Right kidney (tissue), 1 donor: ENCODE measurements at regions not wholly inside any gene's neighbourhood (a gene's known extent, or its start where the extent isn't known, plus 50 kb on each side); places are given as distances from the start of the nearest gene placed in this dataset.
"Not testable (repeated sequence)": the region's sequence is repeated elsewhere in the genome, so short reads cannot be mapped to it uniquely, and the experiment has no call there.

Experiments
- DNase-seq: peaks from one replicate; pipeline ENCODE4 v3.0.0-alpha.2; 2016

DNA sequence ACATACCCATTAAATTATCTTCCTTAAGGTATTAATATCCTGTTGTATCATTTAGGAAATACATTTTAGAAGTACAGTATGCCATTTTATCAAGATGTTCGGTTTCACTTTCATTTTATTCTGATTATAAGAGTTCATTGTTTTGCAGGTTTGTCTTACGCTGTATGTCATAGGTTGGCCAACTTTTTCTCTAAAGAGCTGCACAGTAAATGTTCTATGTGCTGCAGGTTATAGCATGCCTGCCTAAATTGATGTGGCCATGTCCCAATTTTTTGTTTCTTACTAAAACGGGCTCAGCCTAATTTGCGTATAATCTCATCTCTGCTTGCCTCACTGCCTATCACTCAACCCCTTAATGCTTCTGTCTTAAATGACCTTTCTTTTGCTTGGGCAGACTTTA is 126.4 kb downstream of the USP22 start:
- DNase-seq = no peak

DNA sequence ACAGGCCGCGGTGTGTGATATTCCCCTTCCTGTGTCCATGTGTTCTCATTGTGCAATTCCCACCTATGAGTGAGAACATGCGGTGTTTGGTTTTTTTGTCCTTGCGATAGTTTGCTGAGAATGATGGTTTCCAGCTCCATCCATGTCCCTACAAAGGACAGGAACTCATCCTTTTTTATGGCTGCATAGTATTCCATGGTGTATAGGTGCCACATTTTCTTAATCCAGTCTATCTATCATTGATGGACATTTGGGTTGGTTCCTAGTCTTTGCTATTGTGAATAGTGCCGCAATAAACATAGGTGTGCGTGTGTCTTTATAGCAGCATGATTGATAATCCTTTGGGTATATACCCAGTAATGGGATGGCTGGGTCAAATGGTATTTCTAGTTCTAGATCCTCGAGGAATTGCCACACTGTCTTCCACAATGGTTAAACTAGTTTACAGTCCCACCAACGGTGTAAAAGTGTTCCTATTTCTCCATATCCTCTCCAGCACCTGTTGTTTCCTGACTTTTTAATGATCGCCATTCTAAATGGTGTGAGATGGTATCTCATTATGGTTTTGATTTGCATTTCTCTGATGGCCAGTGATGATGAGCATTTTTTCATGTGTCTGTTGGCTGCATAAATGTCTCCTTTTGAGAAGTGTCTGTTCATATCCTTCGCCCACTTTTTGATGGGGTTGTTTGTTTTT is 125.1 kb downstream of the USP22 start:
- DNase-seq = not testable (repeated sequence)

DNA sequence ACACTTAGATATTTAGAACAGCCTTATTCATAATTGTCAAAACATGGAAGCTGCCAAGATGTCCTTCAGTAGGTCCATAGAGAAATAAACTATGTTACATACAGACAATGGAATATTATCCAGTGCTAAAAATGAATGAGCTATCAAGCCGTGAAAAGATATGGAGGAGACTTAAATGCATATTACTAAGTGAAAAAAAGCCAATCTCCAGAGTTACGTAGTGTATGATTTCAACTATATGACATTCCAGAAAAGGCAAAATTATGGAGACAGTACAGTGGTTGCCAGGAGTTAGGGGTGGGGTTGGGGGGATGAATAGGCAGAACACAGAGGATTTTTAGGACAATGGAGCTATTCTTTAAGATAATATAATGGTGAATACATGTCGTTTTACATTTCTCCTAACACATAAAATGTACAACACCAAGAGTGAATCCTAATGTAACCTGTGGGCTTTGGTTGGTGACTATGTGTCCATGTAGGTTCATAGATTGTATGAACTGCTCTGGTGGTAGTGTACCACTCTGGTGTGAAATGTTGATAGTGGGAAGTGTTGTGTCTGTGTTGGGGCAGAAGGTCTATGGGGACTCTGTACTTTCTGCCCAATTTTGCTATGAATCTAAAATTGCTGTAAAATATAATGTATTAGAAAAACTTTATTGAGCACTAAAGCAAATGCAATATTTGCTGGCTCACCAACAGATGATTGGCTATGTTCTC is 122.6 kb downstream of the USP22 start:
- no peak for DNase-seq

DNA sequence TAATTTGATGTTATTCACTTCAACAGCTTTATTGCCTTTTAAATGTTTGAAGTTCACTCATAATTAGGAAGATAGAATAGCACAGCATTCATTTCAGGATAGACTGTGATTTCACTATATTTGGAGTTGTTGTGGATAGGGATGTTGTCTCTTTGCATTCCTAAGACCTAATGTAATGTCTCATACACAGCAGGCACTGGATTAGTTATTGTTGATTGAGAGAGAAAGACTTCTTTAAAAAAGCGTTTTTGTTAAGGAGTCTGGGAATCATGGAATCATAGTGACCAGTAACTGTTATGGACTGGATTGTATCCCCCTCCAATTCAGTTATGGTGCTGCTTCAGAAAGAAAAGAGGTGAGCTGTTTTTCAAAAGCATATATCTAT is 122.0 kb downstream of the USP22 start:
- no peak for DNase-seq

DNA sequence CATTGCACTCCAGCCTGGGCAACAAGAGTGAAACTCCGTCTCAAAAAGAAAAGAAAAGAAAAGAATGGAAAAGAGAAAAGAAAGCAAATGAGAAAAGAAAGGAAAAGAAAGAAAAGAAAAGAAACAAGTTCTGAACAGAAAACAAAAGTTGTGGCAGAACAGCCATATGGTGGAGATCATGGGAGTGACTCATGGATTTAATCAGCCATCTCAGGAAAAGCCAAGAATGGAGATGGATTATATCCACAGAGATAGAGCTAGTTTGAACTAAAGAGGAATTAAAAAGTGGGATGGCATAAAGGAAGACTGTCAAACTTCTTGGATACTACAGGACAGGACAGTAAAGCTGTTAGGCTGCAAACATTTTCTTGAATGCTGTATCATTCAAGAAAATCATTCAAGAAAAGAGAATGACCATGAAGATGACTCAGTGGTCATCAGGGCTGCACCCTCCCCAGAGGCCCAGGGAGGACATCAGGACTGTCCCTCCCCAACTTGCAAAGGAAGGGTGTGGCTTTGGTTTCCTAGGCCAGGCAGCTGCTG is 120.6 kb downstream of the USP22 start:
- no peak for DNase-seq

DNA sequence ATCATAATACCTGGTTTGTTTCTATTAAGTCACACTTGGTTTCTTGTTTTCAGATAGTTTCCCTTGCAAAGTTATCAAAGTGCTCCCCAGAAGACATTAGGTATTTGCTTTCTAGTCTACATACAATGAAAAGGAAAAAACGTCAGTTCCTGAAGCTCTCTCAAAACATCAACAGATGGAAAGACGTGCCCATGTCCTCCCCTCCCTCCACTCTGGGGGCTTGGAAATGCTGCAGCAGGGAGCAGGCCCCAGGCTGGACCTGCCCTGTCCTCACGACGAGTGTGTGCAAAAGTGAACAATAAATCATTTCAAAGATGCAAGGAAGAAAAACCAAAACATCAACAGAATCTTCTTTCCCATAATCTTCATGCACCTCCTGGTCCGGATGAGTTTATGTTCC is 118.5 kb downstream of the USP22 start:
- no peak for DNase-seq

DNA sequence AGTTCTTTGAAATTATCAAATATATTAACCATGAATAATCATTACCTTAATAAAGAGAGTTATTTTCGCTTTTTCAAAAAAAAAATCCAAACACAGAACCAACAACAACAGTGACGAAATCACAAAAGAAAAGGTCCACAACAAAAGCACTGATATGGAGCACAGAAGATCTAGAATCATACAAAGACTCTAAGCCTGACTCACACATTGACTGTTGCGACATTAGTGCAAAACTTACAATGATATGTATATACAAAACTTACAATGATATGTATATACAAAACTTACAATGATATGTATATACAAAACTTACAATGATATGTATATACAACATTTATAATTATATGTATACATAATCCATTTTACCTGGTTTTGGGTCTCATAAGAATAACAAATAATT is 117.7 kb downstream of the USP22 start:
- DNase-seq = no peak

DNA sequence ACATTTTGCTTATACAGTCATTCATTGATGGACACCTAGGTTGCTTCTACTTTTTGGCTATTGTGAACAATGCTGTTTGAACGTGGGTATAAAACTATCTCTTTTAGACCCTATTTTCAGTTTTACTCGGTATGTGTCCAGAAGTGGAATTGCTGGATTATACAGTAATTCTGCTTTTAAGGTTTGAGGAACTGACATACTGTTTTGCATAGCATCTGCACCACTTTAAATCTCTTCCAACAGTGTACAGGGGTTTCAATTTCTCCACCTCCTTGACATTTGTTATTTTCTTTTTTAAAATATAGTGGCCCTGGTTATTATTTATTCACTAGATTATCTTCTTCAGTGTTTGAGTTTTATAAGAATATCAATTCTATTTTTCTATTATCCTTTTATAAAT is 116.9 kb downstream of the USP22 start:
- DNase-seq = no peak

DNA sequence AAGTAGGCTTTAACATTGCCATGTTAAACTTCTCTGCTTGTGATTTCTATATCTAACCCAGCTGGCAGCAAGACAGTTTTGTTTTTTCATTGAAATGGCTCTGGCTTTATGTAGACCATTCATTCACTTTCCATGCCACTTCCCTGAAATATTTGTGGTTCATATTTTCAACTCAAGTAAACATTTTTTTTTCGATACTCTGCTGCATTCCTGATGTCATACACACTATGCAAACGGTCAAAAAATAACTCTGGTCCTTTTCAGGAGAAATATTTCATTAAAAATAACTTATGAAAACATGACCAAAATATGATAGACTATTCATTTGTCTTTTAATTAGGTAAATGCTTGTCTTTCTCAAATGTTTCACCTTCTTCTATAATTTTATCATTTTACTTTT is 116.3 kb downstream of the USP22 start:
- DNase-seq = no peak

DNA sequence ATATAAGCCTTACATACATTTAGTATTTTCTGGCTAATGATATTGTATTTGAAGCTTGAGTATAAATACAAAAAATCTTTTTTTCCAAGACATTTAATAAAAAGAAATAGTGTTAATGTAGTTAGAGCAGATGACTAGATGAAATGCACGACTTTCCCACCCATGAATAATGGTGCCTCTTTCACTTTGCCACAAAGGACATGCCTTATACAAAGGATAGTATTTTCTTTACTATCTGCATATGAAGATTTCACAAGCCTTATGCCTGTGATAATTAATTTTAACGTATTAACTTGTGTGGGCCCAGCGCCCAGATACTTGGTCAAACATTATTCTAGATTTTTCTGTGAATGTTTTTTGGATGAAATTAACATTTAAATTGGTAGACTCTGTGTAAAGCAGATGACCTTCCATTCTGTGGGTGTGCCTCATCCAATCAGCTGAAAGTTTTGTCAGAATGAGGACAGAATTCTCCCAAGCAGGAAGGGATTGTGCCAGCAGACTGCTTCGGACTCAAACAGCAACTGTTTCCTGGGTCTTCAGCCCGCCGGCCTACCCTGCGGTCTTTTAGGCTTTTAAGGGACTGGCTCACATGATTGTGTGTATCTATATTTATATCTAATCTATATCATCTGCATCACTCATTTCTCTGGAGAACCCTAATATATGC is 115.4 kb downstream of the USP22 start:
- no peak for DNase-seq

DNA sequence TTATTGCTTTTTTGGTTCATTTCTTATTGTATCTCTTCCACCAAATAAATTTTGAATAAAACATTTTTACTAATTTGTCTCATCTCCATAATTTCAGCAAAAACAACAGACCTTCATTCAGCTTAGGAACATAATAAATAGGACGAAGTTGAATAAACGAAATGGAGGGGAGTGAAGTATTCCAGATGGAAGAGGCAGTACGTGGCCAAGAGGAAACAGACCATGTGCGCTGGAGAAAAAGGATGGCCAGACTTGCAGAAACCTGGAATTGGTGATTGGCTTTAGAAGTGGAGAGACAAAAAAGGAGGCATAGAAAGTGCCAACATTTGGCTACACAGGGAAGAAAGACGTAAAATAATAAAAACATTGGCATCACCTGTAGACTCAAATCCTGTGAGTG is 113.5 kb downstream of the USP22 start:
- no peak for DNase-seq

DNA sequence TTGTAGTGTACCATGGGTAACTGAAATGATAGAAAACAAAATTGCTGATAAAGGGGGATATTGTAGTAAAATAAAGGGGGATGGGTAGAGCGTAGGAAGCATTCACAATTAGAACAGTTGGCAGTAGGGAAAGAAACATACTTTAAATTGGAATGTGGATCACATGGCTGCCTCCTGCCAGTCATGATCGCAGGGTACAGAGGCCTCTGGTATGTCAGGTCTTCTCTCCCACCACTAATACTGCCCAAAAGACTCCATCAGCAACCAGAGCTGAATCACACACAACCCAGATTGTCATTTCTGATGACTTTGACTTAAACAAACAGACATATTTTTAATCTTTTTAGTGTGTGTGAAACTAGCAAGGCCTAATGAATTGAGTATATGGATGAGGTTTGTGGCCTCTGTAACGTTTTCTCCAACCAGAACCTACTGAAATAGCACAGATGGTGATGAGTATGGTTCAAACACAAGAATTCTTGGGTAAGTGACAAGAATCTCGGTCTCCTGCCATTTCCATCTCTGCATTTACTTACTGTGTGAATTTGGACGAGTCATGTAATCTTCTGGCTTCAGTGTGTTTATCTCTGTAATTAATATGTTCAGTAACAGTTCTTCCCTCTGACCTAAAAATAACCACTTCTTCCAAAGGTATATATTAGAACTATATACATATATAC is 112.6 kb downstream of the USP22 start:
- DNase-seq = no peak

DNA sequence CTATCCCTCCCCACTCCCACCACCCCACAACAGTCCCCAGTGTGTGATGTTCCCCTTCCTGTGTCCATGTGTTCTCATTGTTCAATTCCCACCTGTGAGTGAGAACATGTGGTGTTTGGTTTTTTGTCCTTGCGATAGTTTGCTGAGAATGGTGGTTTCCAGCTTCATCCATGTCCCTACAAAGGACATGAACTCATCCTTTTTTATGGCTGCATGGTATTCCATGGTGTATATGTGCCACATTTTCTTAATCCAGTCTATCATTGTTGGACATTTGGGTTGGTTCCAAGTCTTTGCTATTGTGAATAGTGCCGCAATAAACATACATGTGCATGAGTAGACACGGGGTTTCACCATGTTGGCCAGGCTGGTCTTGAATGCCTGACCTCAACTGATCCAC is 109.8 kb downstream of the USP22 start:
- not testable (repeated sequence) for DNase-seq

DNA sequence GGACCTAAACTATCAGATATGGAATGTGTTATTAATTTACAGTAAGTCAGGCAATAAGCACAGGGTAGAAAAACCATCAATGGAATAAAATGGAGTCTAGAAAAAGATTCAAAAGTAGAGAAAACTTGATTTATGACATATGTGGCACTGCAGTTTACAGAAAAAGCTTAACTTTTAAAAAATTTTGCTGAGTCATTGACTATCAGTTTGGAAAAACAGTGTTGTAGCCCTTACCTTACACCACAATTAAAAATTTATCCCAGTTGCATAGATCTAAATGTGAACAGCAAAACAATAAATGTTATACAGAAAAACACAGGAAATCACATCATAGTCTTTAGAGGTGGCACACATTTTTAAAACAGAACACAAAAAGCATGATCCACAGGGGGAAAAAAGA is 108.5 kb downstream of the USP22 start:
- DNase-seq = no peak

DNA sequence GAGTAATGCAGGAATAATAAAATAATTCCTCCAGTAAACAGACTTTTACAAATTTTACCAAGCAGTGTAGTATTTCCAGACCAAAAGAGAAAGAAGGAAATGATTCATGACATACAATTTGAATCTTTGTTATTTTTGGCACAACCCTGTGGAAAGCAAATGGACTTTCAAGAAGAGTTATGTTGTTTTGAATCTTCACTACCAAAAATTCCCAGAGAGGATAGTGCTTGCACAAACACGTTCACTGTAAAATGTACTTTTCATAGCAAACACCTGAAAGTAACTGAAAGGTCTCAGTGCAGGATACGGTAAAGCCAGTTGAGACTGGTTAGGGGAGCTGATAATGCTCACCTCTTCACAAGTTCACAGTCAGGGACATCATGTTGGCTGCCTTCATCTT is 107.1 kb downstream of the USP22 start:
- DNase-seq = no peak

DNA sequence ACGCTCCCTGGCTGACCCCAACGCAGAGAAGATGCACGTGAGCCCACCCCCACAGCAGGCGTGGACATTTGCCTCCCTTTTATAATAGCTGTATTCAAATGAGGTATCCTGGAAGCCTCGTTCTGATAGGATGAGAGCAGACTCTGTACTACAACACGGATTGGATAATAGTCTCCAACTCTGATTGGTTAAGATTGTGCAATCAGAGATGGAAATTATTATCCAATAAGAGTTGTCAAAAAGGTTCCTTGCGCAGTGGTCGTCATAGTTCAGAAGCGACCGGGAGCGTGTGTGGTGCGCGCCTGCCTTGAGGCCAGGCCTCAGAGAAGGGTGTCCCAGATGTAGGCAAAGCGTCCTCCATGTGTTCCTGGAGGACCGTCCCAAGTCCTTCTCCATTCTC is 104.6 kb downstream of the USP22 start:
- DNase-seq = no peak

DNA sequence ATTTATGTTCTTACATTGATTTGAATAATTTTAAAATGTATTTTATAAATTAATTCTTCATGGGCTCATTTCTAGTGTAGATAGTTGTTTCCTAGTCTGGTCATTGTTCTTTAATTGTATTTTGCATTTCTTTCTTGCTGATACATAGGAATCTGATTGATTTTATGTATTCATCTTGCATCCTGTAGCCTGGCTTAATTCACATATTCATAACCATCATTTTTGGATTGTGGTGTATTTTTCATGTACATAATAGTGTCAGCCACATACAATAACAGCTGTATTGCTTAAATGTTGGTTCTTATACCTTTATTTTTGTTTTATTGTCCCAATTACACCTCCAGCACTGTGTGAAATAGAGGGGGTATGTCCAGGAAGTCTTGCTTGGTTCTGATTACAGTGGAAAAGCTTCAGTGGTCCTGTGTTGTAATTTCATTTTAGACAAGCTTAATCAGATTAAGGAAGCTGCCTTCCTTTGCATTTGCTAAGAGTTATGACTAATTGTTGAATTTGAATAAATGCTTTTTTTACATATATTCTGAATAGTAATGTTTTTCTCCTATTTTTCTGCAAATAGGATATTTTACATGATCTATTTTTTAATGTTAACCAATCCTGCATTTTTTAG is 103.7 kb downstream of the USP22 start:
- no peak for DNase-seq

DNA sequence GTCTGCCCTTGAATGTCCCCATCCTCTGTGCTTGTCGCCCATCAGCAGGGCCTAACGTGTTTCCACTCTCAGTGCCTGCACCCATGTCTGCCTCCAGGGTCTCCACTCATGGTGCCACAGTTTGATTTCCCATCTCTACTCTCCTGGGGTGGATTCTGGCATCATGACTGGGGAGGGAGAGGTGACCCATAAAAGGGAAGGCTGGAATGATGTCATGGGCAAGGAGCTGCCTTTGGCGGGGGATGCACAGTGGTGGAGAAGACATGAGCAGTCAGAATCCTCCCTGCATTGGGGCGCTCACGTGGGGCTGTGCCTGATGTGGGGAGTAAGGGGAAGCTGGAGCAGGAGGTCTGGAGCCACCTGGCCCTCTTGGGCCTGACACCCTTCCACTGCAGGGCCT is 100.9 kb downstream of the USP22 start:
- DNase-seq = no peak

DNA sequence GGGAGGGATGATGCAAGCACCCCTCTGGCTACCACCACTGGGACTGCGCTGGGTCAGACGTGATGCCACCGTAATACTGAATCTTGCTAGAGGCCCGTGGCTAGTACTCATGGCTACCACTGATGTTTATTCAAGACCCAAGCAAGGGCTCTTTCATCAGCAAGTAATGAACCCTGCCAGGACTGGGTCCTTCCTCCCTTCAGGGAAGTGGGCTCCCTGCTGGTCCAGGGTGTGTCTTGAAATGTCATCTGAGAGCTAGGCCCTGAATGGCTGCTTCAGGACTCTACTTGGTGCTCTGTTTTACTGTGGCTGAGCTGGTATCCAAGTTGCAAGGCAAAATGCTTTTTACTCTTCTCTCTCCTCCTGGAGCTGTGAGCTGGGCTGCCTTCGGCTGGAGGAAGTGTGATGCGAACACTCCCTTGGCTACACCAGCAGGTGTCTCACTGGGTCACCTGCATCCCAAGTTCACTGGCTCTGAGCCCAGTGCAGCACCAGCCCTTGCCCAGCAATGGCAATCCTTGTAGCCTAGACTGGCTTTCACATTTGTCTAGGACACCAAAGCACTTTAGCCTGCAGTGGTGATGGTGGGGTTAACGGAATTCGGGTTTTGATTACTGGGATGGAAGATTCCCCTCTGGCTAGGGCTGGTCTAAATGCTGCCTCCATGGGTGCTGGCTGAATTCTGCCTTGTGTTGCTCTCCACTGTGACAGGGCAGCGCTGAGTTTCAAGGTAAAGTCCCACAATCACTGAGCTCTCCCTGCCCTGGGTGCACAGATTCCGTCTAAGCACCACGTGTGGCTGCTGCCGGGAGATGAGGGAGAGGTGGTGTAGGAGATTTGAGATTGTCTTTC is 98.6 kb downstream of the USP22 start:
- peak; percentile 9 for DNase-seq

DNA sequence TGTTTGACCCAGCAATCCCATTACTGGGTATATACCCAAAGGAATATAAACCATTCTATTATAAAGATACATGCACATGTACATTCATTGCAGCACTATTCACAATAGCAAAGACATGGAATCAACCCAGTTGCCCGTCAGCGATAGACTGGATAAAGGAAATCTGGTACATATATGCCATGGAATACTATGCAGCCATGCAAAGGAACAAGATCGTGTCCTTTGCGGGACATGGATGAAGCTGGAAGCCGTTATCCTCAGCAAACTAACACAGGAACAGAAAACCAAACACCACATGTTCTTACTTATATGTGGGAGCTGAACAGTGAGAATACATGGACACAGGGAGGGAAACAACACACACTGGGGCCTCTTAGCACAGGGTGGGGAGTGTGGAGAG is 95.1 kb downstream of the USP22 start:
- DNase-seq = not testable (repeated sequence)

DNA sequence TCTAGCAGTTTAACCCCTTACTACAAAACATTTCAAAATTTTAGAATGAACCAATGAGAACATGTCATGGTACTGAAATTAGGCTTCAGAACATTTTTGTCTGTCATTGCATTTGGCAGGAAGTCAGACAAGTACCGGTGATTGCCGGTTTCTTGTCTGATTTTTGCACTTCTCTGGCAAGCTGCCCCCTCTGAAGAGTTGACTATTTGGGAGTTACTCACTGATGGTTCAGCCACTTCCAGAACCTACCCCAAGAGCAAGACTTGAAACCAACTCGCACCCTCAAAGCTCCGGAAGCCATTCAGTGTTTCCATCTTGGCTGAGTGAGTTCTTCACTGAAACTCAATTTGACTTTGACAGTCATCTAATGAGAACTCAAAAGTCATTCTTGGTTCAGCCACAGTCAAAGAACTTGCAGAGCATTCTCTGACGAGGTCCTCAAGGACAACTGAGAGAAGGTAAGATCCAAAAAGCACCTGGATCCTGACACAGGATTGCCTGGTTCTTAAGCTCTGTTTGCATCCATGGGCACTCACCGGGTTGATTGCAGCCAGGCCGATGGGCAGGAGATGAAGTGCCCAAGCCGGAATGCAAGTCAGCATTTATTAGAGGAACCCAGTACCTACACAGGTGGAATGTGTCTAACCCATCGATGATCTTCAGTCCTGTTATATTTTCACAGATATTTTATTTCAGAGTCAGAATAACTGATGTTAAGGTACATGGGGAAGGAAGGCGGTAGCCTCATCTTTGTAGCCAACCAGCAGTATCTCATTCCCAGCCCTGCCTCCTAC is 93.6 kb downstream of the USP22 start:
- DNase-seq = no peak
